Transverse colon (tissue), 4 donors: ENCODE measurements at regions not wholly inside any gene's neighbourhood (a gene's known extent, or its start where the extent isn't known, plus 50 kb on each side); places are given as distances from the start of the nearest gene placed in this dataset.

Experiments used
- DNase-seq: peaks from one replicate; pipeline ENCODE4 v3.0.0-alpha.2; 2019
- H3K27ac ChIP-seq, 4 donors: fragments of 200-600 bp; sonication (generic); 2 replicates each; pipeline ENCODE4 v1.5.1; 2016 to 2018; ENCODE audit warnings: inconsistent platforms in 4 of 4
- H3K27me3 ChIP-seq: fragments of 200-600 bp; sonication (generic); 2 replicates; pipeline ENCODE4 v1.5.1; 2017; ENCODE audit warnings: inconsistent platforms
- H3K36me3 ChIP-seq, 4 donors: fragments of 200-600 bp; sonication (generic); 2 replicates each; pipeline ENCODE4 v1.5.1; 2017 to 2019; ENCODE audit warnings: inconsistent platforms in 4 of 4
- H3K4me1 ChIP-seq, 4 donors: fragments of 200-600 bp; sonication (generic); 2 replicates each; pipeline ENCODE4 v1.5.1; 2017 to 2020; ENCODE audit warnings: inconsistent platforms in 4 of 4
- H3K4me3 ChIP-seq, 4 donors: fragments of 200-600 bp; sonication (generic); 1 replicate in 1 of 4; 2 replicates in 3 of 4; pipeline versions ENCODE4 v1.5.1 to v1.6.1; 2017 to 2019; ENCODE audit warnings: inconsistent platforms in 4 of 4
- H3K9me3 ChIP-seq, 2 donors: fragments of 200-600 bp; sonication (generic); 2 replicates each; pipeline ENCODE4 v1.5.1; 2017 to 2019; ENCODE audit warnings: inconsistent platforms in 2 of 2
- EP300 ChIP-seq: sonication (generic); formaldehyde crosslinking; IDR thresholded peaks from one replicate; pipeline ENCODE4 v1.6.1; 2017; ENCODE audit warnings: antibody characterized with exemption, low read depth
- POLR2A ChIP-seq: fragments of 450-650 bp; IDR thresholded peaks from one replicate; pipeline ENCODE4 v1.6.1; 2016; ENCODE audit warnings: antibody characterized with exemption, mild to moderate bottlenecking, moderate library complexity
- POLR2AphosphoS5 ChIP-seq, 3 donors: sonication (generic); formaldehyde crosslinking; IDR thresholded peaks; one replicate each; pipeline ENCODE4 v1.6.1; 2016; ENCODE audit warnings: antibody characterized with exemption in 3 of 3
- WGBS, 2 donors: methylation state at CpG; one replicate each; pipeline ENCODE4 v1.1.5; 2018; ENCODE audit warnings: low coverage in 1 of 2; 5-methylcytosine and 5-hydroxymethylcytosine counted together
- in situ Hi-C, 4 donors: fragments of 200-750 bp; cut with MboI; loops; one replicate each; pipeline versions ENCODE4 v1.15.0 to v1.15.1; 2017; ENCODE audit warnings: low sequenced_read_pairs in 3 of 4, low pct_ligation_motif_present in 1 of 4, low pct_unique_long_range_greater_than_20kb in 1 of 4
- intact Hi-C: fragments of 100-400 bp; cut with DNase I; formaldehyde crosslinking; loops from one replicate; pipeline ENCODE4 v1.15.1; 2023; ENCODE audit warnings: low total_unique reads
- TF ChIP-seq, protein P1 (sequence below), 5 experiments: fragments of 200-600 bp in 3 of 5; fragments of 450-650 bp in 2 of 5; sonication (generic) in 3 of 5; IDR thresholded peaks; 1 replicate in 2 of 5; 2 replicates in 3 of 5; pipeline ENCODE4 v1.5.1; 2016 to 2017; ENCODE audit warnings: antibody characterized with exemption in 5 of 5, inconsistent platforms in 3 of 5, mild to moderate bottlenecking in 2 of 5, moderate library complexity in 1 of 5

DNA sequence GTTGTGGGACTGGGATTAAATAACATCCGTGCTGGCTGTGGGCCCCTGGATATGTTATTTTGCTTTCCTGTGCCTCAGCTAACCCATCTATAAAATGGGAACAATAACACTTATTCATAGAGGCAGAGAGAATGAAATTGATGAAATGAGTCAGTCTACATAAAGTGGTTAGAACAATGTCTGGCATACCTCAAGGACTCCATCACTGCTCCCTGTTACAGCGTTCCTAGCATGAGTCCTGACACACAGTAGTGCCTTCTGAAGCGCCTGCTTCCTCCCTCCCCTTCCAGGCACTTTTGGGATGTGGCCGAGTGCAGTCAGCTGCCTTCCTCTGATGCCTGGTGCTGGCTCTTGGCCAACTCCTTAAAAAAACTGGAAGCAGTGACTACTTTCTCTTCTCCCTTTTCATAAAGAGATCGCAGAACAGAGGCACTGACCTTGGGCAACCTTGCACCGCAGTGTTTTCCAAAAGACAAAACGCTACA lies 108.4 kb upstream of the ZMIZ1 start:
- H3K4me3 ChIP-seq: no peak overlapping the region
- H3K4me1 ChIP-seq: peaks cover 6 to 12% (median 9%) of the 10 kb centered on the region in 4 donors
- TF ChIP-seq POLR2A: no peak
- TF ChIP-seq POLR2AphosphoS5 (IDR thresholded peaks at IDR 0.05): peak; percentile 37 to 47 (median 46)
- peak overlapping the region; percentile 25 to 66 (median 44) for H3K27ac ChIP-seq
- no peaks in the 10 kb centered on the region for H3K27me3 ChIP-seq
- no peaks in the 10 kb centered on the region for H3K9me3 ChIP-seq
- 35 to 40% methylated on average over 1 to 7 of the region's 7 CpGs for WGBS, 2 donors
- peak; percentile 66 for DNase-seq
- intact Hi-C loops (loop anchor here (10.0 kb wide), 1 partner anchor 234 kb away; no protein-coding TSS in a partner anchor), in situ Hi-C loops (no loop called here)
- H3K36me3 ChIP-seq: no peaks in the 10 kb centered on the region

DNA sequence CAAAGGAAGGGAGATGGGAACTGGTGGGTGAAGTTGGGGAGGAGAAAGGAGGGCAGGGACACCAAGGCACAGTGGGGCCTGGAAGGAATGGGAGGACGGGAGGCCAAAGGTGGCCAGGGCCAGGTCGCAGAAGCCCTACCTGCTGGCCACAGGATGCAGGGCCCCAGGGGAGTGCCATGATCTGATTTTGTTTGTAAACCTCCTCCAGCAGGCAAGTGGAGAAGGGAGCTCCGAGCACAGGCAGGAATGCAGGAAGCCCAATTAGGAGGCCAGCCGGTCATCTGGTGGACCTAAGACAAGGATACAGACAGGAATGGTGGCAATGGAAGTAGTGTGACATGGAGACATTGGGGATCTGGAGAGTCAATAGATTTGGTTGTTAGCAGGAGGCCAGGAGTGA lies 107.0 kb upstream of the ZMIZ1 start:
- in situ Hi-C loops (no loop called here), intact Hi-C loops (loop anchor here (10.0 kb wide), 1 partner anchor 233 kb away; no protein-coding TSS in a partner anchor)
- TF ChIP-seq EP300: no peak
- TF ChIP-seq POLR2A: no peak
- no peak for TF ChIP-seq POLR2AphosphoS5 (IDR thresholded peaks at IDR 0.05)
- TF ChIP-seq, protein P1, sequence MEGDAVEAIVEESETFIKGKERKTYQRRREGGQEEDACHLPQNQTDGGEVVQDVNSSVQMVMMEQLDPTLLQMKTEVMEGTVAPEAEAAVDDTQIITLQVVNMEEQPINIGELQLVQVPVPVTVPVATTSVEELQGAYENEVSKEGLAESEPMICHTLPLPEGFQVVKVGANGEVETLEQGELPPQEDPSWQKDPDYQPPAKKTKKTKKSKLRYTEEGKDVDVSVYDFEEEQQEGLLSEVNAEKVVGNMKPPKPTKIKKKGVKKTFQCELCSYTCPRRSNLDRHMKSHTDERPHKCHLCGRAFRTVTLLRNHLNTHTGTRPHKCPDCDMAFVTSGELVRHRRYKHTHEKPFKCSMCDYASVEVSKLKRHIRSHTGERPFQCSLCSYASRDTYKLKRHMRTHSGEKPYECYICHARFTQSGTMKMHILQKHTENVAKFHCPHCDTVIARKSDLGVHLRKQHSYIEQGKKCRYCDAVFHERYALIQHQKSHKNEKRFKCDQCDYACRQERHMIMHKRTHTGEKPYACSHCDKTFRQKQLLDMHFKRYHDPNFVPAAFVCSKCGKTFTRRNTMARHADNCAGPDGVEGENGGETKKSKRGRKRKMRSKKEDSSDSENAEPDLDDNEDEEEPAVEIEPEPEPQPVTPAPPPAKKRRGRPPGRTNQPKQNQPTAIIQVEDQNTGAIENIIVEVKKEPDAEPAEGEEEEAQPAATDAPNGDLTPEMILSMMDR (IDR thresholded peaks at IDR 0.05): no peak
- H3K4me3 ChIP-seq: no peak overlapping the region
- 73% methylated on average over 4 of the region's 4 CpGs; no CpG with 5 or more reads in 1 of the 2 donors for WGBS, 2 donors
- peaks cover 6 to 12% (median 10%) of the 10 kb centered on the region in 4 donors for H3K4me1 ChIP-seq
- H3K27ac ChIP-seq: peak overlapping the region in 1 of 4 donors; percentile 66
- H3K9me3 ChIP-seq: no peaks in the 10 kb centered on the region
- H3K36me3 ChIP-seq: no peaks in the 10 kb centered on the region
- no peak for DNase-seq
- no peaks in the 10 kb centered on the region for H3K27me3 ChIP-seq

DNA sequence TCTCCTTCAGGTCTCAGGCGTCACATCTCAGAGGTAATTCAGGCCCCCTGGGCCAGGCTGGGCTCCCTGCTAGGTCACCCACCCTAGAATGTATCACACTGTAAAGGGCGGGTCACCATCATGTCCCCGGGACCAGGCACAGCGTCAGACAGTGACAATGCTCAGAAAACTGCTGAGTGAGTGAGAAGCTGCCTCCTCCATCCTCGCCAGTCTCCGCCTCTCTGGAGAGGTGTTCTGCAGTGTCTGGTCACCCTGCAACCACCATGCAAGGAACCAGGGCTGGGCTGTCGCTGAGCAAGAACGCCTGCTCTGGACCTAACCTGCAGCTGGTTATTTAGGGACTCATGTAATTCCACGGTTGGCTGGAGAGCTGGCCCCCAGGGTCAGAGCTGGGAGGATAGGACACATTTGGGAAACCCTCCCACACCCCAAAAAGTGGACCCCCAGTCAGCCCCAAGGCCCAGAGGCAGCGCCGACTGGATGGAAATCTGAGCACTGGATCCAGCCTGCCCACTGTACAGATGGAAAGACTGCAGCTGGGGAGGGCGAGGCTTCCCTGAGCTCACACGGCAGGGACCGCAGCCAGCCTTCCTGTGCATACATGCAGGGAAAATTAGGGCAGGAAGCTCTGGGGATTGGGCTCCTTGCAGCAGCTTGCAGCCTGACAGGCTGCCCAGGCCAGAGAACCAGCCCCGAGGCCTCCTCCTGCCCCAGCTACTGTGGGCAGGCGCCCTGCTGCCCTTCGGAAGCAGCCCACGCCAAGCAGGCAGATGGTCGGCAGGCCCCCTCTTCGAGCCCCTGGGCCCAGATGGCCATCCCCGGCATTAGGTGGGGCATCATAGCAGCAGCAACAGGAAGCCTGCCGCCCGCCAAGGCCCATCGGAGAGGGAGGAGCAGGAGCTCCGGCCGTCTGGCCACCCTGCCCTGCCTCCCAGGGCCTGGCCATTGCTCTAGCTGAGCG lies 105.4 kb upstream of the ZMIZ1 start:
- H3K36me3 ChIP-seq: no peaks in the 10 kb centered on the region
- no peak overlapping the region for H3K27ac ChIP-seq
- H3K27me3 ChIP-seq: no peaks in the 10 kb centered on the region
- no peak for DNase-seq
- H3K4me1 ChIP-seq: peaks cover 6 to 12% (median 10%) of the 10 kb centered on the region in 4 donors
- intact Hi-C loops (loop anchor here (10.0 kb wide), 1 partner anchor 231 kb away; no protein-coding TSS in a partner anchor), in situ Hi-C loops (no loop called here)
- WGBS, 2 donors: 77% methylated on average over 23 of the region's 27 CpGs; no CpG with 5 or more reads in 1 of the 2 donors
- TF ChIP-seq EP300 (no peak), POLR2AphosphoS5 (IDR thresholded peaks at IDR 0.05) (no peak), POLR2A (no peak)
- TF ChIP-seq, protein P1 (IDR thresholded peaks at IDR 0.05): no peak
- H3K4me3 ChIP-seq: no peak overlapping the region
- H3K9me3 ChIP-seq: no peaks in the 10 kb centered on the region

DNA sequence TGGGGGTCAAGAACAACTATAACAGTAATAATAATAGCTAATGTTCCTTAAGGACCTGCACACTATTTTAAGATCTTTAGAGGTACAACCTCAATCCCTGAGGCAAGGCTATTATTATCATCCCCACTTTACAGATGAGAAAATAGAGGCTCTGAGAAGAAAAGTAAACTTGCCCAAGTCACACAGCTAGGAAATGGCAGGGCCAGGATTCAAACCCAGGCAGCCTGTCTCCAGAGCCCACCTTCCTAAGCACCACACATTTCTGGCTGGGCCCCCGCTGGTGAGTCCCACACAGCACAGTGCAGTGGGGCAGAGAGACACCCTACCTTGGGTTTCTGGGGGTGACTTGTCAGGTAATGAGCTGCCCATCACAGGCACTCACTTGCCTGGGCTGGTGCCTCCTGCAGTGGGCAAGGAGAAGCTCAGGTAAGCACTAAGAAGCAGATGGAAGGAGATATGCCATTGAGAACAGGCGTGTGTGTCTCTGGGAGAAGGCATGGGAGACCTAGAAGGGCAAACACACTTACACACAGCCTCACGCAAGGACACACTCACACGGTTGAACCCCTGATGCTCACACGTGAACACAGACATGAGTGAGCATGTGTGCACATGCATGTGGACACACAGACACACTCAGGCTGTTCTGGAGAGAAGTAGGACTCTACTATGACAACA lies 104.4 kb upstream of the ZMIZ1 start:
- DNase-seq: no peak
- Histone ChIP-seq H3K9me3 (no peaks in the 10 kb centered on the region), H3K27ac (no peak overlapping the region), H3K27me3 (no peaks in the 10 kb centered on the region), H3K36me3 (no peaks in the 10 kb centered on the region), H3K4me3 (no peak overlapping the region), H3K4me1 (peaks cover 6 to 12% (median 10%) of the 10 kb centered on the region in 4 donors)
- 81% methylated on average over 5 of the region's 5 CpGs; no CpG with 5 or more reads in 1 of the 2 donors for WGBS, 2 donors
- in situ Hi-C loops (no loop called here), intact Hi-C loops (loop anchor here (10.0 kb wide), 1 partner anchor 230 kb away; no protein-coding TSS in a partner anchor)
- TF ChIP-seq EP300 (no peak), POLR2AphosphoS5 (IDR thresholded peaks at IDR 0.05) (no peak), POLR2A (no peak)
- TF ChIP-seq, protein P1 (IDR thresholded peaks at IDR 0.05): no peak
